Neural cell (in vitro differentiated cells): ENCODE measurements at regions not wholly inside any gene's neighbourhood (a gene's known extent, or its start where the extent isn't known, plus 50 kb on each side); places are given as distances from the start of the nearest gene placed in this dataset.

Experiments used
- H2AFZ ChIP-seq: fragments of 200-600, 300-800 bp; sonication (generic), shearing (Covaris generic); 2 replicates; pipeline ENCODE4 v1.6.0; 2014; ENCODE audit warnings: low read depth, mild to moderate bottlenecking, antibody characterized with exemption, low read length, moderate library complexity
- H3F3A ChIP-seq: fragments of 200-600 bp; shearing (Covaris generic); 2 replicates; pipeline ENCODE4 v1.6.1; 2016; ENCODE audit warnings: mild to moderate bottlenecking, moderate library complexity, mixed read lengths, antibody characterized with exemption, low read length; ENCODE audit not compliant: insufficient read depth, poor library complexity, severe bottlenecking
- H3K27ac ChIP-seq: fragments of 200-600, 300-800 bp; sonication (generic), shearing (Covaris generic); 2 replicates; pipeline ENCODE4 v1.5.1; 2014; ENCODE audit warnings: mild to moderate bottlenecking, low read length, moderate library complexity
- H3K27me3 ChIP-seq: fragments of 300-800, 200-600 bp; sonication (generic), shearing (Covaris generic); 2 replicates; pipeline ENCODE4 v1.6.0; 2014; ENCODE audit warnings: mild to moderate bottlenecking, low read depth, low read length, moderate library complexity; ENCODE audit not compliant: insufficient read depth
- H3K36me3 ChIP-seq: fragments of 300-800, 200-600 bp; sonication (generic), shearing (Covaris generic); 2 replicates; pipeline ENCODE4 v1.5.1; 2014; ENCODE audit warnings: mild to moderate bottlenecking, antibody characterized with exemption, low read length, moderate library complexity; ENCODE audit not compliant: insufficient read depth
- H3K4me2 ChIP-seq: fragments of 300-800, 200-600 bp; sonication (generic), shearing (Covaris generic); 2 replicates; pipeline ENCODE4 v1.6.0; 2014; ENCODE audit warnings: mild to moderate bottlenecking, low read length
- H3K4me3 ChIP-seq: fragments of 300-800, 200-600 bp; sonication (generic), shearing (Covaris generic); 2 replicates; pipeline ENCODE4 v1.5.1; 2014; ENCODE audit warnings: mild to moderate bottlenecking, low read length, moderate library complexity
- H3K79me2 ChIP-seq: fragments of 200-600 bp; shearing (Covaris generic); replicated peaks from 2 replicates; pipeline ENCODE4 v1.6.0; 2014; ENCODE audit warnings: mild to moderate bottlenecking, low read length, moderate library complexity; ENCODE audit not compliant: insufficient read depth
- H3K9ac ChIP-seq: fragments of 300-800, 200-600 bp; sonication (generic), shearing (Covaris generic); 2 replicates; pipeline ENCODE4 v1.6.1; 2016; ENCODE audit warnings: mild to moderate bottlenecking, low read length, mixed read lengths
- H3K9me2 ChIP-seq: fragments of 200-600 bp; shearing (Covaris generic); 2 replicates; pipeline ENCODE4 v1.6.1; 2016; ENCODE audit warnings: mild to moderate bottlenecking, low read length, mixed read lengths; ENCODE audit not compliant: insufficient read depth
- H3K9me3 ChIP-seq: fragments of 200-600, 300-800 bp; sonication (generic), shearing (Covaris generic); 2 replicates; pipeline ENCODE4 v1.6.1; 2016; ENCODE audit warnings: mild to moderate bottlenecking, mixed run types, low read length, moderate library complexity, mixed read lengths
- H4K20me1 ChIP-seq: fragments of 200-600 bp; shearing (Covaris generic); 2 replicates; pipeline ENCODE4 v1.6.1; 2016; ENCODE audit warnings: mild to moderate bottlenecking, mixed run types; ENCODE audit not compliant: insufficient read depth
- CTCF ChIP-seq: fragments of 450-650 bp; IDR thresholded peaks from 2 replicates; pipeline ENCODE4 v1.5.1; 2014; ENCODE audit warnings: antibody characterized with exemption, mild to moderate bottlenecking, moderate library complexity; ENCODE audit not compliant: poor library complexity, severe bottlenecking
- EP300 ChIP-seq: fragments of 450-650 bp; conservative IDR thresholded peaks from 2 replicates; pipeline ENCODE4 v1.6.1; 2014; ENCODE audit warnings: antibody characterized with exemption, mild to moderate bottlenecking, moderate library complexity; ENCODE audit not compliant: poor library complexity, severe bottlenecking
- EZH2 ChIP-seq: fragments of 200-600, 300-800 bp; shearing (Covaris generic), sonication (generic); IDR thresholded peaks from 2 replicates; pipeline ENCODE4 v1.6.1; 2014; ENCODE audit warnings: antibody characterized with exemption, low read length, borderline replicate concordance, mild to moderate bottlenecking; ENCODE audit not compliant: insufficient read depth, poor library complexity, severe bottlenecking
- MXI1 ChIP-seq: fragments of 450-650 bp; conservative IDR thresholded peaks from 2 replicates; pipeline ENCODE4 v1.6.1; 2014; ENCODE audit warnings: antibody characterized with exemption, mild to moderate bottlenecking; ENCODE audit not compliant: poor library complexity, severe bottlenecking
- POLR2AphosphoS5 ChIP-seq: IDR thresholded peaks from 2 replicates; pipeline ENCODE4 v1.6.1; 2012
- RAD21 ChIP-seq: fragments of 450-650 bp; conservative IDR thresholded peaks from 2 replicates; pipeline ENCODE4 v1.6.1; 2014; ENCODE audit warnings: antibody characterized with exemption, mild to moderate bottlenecking, moderate library complexity
- REST ChIP-seq: IDR thresholded peaks from 2 replicates; pipeline ENCODE4 v1.6.1; 2012; ENCODE audit warnings: borderline replicate concordance
- SMC3 ChIP-seq: fragments of 450-650 bp; conservative IDR thresholded peaks from 2 replicates; pipeline ENCODE4 v1.6.1; 2014; ENCODE audit warnings: antibody characterized with exemption, mild to moderate bottlenecking, moderate library complexity; ENCODE audit not compliant: poor library complexity
- TAF1 ChIP-seq: IDR thresholded peaks from 2 replicates; pipeline ENCODE4 v1.6.1; 2012; ENCODE audit warnings: low read depth

GRCh38 chr3:107452436-107452835 is 70.3 kb upstream of the BBX start:
- H3K9ac ChIP-seq: no peak overlapping the region
- no peak overlapping the region for H2AFZ ChIP-seq
- H3K9me2 ChIP-seq: no peaks in the 10 kb centered on the region
- no peaks in the 10 kb centered on the region for H4K20me1 ChIP-seq
- H3K36me3 ChIP-seq: no peaks in the 10 kb centered on the region
- H3K4me3 ChIP-seq: no peak overlapping the region
- no peaks in the 10 kb centered on the region for H3K79me2 ChIP-seq
- no peak overlapping the region for H3K4me2 ChIP-seq
- no peaks in the 10 kb centered on the region for H3F3A ChIP-seq
- no peaks in the 10 kb centered on the region for H3K9me3 ChIP-seq
- TF ChIP-seq EP300 (no peak), RAD21 (no peak), TAF1 (no peak), SMC3 (no peak), EZH2 (no peak), POLR2AphosphoS5 (no peak), CTCF (no peak), REST (no peak), MXI1 (no peak)
- no peak overlapping the region for H3K27ac ChIP-seq
- no peaks in the 10 kb centered on the region for H3K27me3 ChIP-seq

- TF ChIP-seq EZH2: no peak
- no peak for TF ChIP-seq TAF1
- TF ChIP-seq CTCF: no peak
- no peak for TF ChIP-seq EP300
- no peak for TF ChIP-seq POLR2AphosphoS5
- TF ChIP-seq REST: no peak
- TF ChIP-seq RAD21: no peak
- TF ChIP-seq SMC3: no peak
- no peak for TF ChIP-seq MXI1
- H3K4me2 ChIP-seq: no peak overlapping the region
- H3K27ac ChIP-seq: no peak overlapping the region
- H3K36me3 ChIP-seq: no peaks in the 10 kb centered on the region
- no peak overlapping the region for H3K4me3 ChIP-seq
- H3K9ac ChIP-seq: no peak overlapping the region
- H4K20me1 ChIP-seq: no peaks in the 10 kb centered on the region
- H3F3A ChIP-seq: no peaks in the 10 kb centered on the region
- no peak overlapping the region for H2AFZ ChIP-seq
- no peaks in the 10 kb centered on the region for H3K9me3 ChIP-seq
- H3K27me3 ChIP-seq: no peaks in the 10 kb centered on the region
- no peaks in the 10 kb centered on the region for H3K9me2 ChIP-seq
- H3K79me2 ChIP-seq: no peaks in the 10 kb centered on the region
These were observed 69.3 kb upstream of the BBX start for GRCh38 chr3:107453504-107453903.
